HG03097 (cell line): ENCODE measurements at regions not wholly inside any gene's neighbourhood (a gene's known extent, or its start where the extent isn't known, plus 50 kb on each side); places are given as distances from the start of the nearest gene placed in this dataset.

ENCODE experiments used
- ATAC-seq: cut with Tn5 transposase; IDR thresholded peaks from one replicate; pipeline ENCODE4 v1.9.1; 2021; ENCODE audit not compliant: unreplicated experiment, low FRiP score

GRCh38 chr2:39532933-39533332, 95.8 kb upstream of the MAP4K3 start:
- ATAC-seq = no peak

GRCh38 chr2:39534095-39534711, 97.1 kb upstream of the MAP4K3 start:
- ATAC-seq = no peak

- no peak for ATAC-seq
These were observed 98.6 kb upstream of the MAP4K3 start for GRCh38 chr2:39535636-39536185.

GRCh38 chr2:39537150-39537549, 100.1 kb upstream of the MAP4K3 start:
- ATAC-seq = no peak

GRCh38 chr2:39538718-39539117, 101.6 kb upstream of the MAP4K3 start:
- no peak for ATAC-seq

- no peak for ATAC-seq
These were observed 103.3 kb upstream of the MAP4K3 start for GRCh38 chr2:39540414-39540813.

- ATAC-seq = no peak
These were observed 104.2 kb upstream of the MAP4K3 start for GRCh38 chr2:39541011-39541930.

GRCh38 chr2:39542523-39542922, 105.4 kb upstream of the MAP4K3 start:
- ATAC-seq = no peak

GRCh38 chr2:39545957-39546356, 108.9 kb upstream of the MAP4K3 start:
- ATAC-seq = no peak

- no peak for ATAC-seq
These were observed 109.3 kb upstream of the MAP4K3 start for GRCh38 chr2:39546409-39546808.

GRCh38 chr2:39546937-39547336, 109.9 kb upstream of the MAP4K3 start:
- no peak for ATAC-seq

- ATAC-seq = no peak
These were observed 111.0 kb upstream of the MAP4K3 start for GRCh38 chr2:39547811-39548719.

GRCh38 chr2:39549000-39549399, 111.9 kb upstream of the MAP4K3 start:
- no peak for ATAC-seq

- no peak for ATAC-seq
These were observed 112.8 kb upstream of the MAP4K3 start for GRCh38 chr2:39549718-39550464.

- ATAC-seq = no peak
These were observed 113.7 kb upstream of the MAP4K3 start for GRCh38 chr2:39550701-39551285.

GRCh38 chr2:39558906-39559305, 106.8 kb upstream of the TMEM178A start:
- no peak for ATAC-seq

- no peak for ATAC-seq
These were observed 102.1 kb upstream of the TMEM178A start for GRCh38 chr2:39563572-39563971.

GRCh38 chr2:39567507-39567906, 98.2 kb upstream of the TMEM178A start:
- ATAC-seq = no peak

GRCh38 chr2:39568116-39568515, 97.6 kb upstream of the TMEM178A start:
- ATAC-seq = no peak

- ATAC-seq = no peak
These were observed 97.1 kb upstream of the TMEM178A start for GRCh38 chr2:39568561-39569006.
